GM23248 (cell line): ENCODE measurements at regions not wholly inside any gene's neighbourhood (a gene's known extent, or its start where the extent isn't known, plus 50 kb on each side); places are given as distances from the start of the nearest gene placed in this dataset.

ENCODE experiments used
- DNase-seq: peaks from one replicate; pipeline ENCODE4 v3.0.0-alpha.2; 2015
- H2AFZ ChIP-seq: fragments of 200-600 bp; sonication (generic); 2 replicates; pipeline ENCODE4 v1.6.1; 2016; ENCODE audit warnings: antibody characterized with exemption
- H3F3A ChIP-seq: fragments of 200-600 bp; sonication (generic); 2 replicates; pipeline ENCODE4 v1.6.1; 2016; ENCODE audit warnings: mild to moderate bottlenecking, antibody characterized with exemption, mixed run types; ENCODE audit not compliant: insufficient read depth
- H3K27ac ChIP-seq: fragments of 200-600 bp; sonication (generic); 2 replicates; pipeline ENCODE4 v1.5.1; 2016; ENCODE audit warnings: mild to moderate bottlenecking
- H3K27me3 ChIP-seq: fragments of 200-600 bp; sonication (generic); replicated peaks from 2 replicates; pipeline ENCODE4 v1.6.1; 2016; ENCODE audit warnings: mild to moderate bottlenecking; ENCODE audit not compliant: insufficient read depth
- H3K36me3 ChIP-seq: fragments of 200-600 bp; sonication (generic); 2 replicates; pipeline ENCODE4 v1.6.1; 2016; ENCODE audit warnings: low read depth, mild to moderate bottlenecking
- H3K4me1 ChIP-seq: fragments of 200-600 bp; sonication (generic); 2 replicates; pipeline ENCODE4 v1.6.1; 2016; ENCODE audit warnings: mild to moderate bottlenecking; ENCODE audit not compliant: insufficient read depth
- H3K4me2 ChIP-seq: fragments of 200-600 bp; sonication (generic); one replicate; pipeline ENCODE4 v1.6.1; 2016; ENCODE audit warnings: mild to moderate bottlenecking; ENCODE audit not compliant: unreplicated experiment
- H3K4me3 ChIP-seq: fragments of 200-600 bp; sonication (generic); 2 replicates; pipeline ENCODE4 v1.5.1; 2016; ENCODE audit warnings: mild to moderate bottlenecking
- H3K79me2 ChIP-seq: fragments of 200-600 bp; sonication (generic); 2 replicates; pipeline ENCODE4 v1.6.1; 2016; ENCODE audit warnings: mild to moderate bottlenecking; ENCODE audit not compliant: insufficient read depth
- H3K9ac ChIP-seq: fragments of 200-600 bp; sonication (generic); 2 replicates; pipeline ENCODE4 v1.6.1; 2016; ENCODE audit warnings: mild to moderate bottlenecking
- H3K9me2 ChIP-seq: fragments of 200-600 bp; sonication (generic); 2 replicates; pipeline ENCODE4 v1.6.1; 2016; ENCODE audit warnings: mixed run types, mild to moderate bottlenecking, moderate library complexity; ENCODE audit not compliant: insufficient read depth
- H3K9me3 ChIP-seq: fragments of 200-600 bp; sonication (generic); one replicate; pipeline ENCODE4 v1.6.1; 2017; ENCODE audit warnings: low read depth
- H4K20me1 ChIP-seq: fragments of 200-600 bp; sonication (generic); 2 replicates; pipeline ENCODE4 v1.6.0; 2016; ENCODE audit not compliant: insufficient read depth
- EZH2 ChIP-seq: fragments of 200-600 bp; sonication (generic); IDR thresholded peaks from 2 replicates; pipeline ENCODE4 v1.6.1; 2018; ENCODE audit warnings: antibody characterized with exemption, mild to moderate bottlenecking; ENCODE audit not compliant: insufficient read depth, poor library complexity, severe bottlenecking
- EZH2phosphoT487 ChIP-seq: fragments of 200-600 bp; sonication (generic); IDR thresholded peaks from 2 replicates; pipeline ENCODE4 v1.6.1; 2018; ENCODE audit warnings: antibody characterized with exemption, moderate library complexity, mild to moderate bottlenecking, low read depth; ENCODE audit not compliant: insufficient read depth
- WGBS, 2 experiments: methylation state at CpG; one replicate each; pipeline ENCODE4 v1.1.6; 2015 to 2017; ENCODE audit warnings: low lambda C conversion rate in 2 of 2, low coverage in 1 of 2; ENCODE audit errors: missing lambda C conversion rate in 2 of 2; 5-methylcytosine and 5-hydroxymethylcytosine counted together
- in situ Hi-C: fragments of 300-500 bp; cut with MboI; formaldehyde crosslinking; loops from 2 replicates; pipeline ENCODE4 v1.15.0; 2020

DNA sequence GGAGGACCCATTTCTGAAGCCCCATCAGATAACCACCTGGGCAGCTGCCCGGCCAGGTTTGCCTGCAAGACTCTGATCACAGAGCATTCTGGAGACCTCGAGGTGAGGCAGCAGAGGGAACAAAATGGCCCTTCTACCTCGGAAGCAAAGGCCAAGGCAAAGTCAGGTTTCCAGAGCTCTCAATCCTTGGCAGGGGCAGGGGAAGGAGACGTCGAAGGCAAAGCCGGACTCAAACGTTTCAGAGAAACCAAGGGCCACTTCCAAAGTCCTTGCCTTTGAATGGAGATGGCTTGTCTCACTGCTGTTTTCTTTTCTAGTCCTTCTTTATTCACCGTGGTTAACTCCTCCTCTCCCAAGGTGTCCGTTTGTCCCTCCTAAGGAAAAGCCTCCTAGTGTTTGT, 355.3 kb downstream of the SOX9 start:
- Histone ChIP-seq H3K36me3 (no peaks in the 10 kb centered on the region), H3K9me2 (no peaks in the 10 kb centered on the region), H4K20me1 (no peaks in the 10 kb centered on the region), H3K27me3 (no peaks in the 10 kb centered on the region), H3K4me1 (no peaks in the 10 kb centered on the region), H2AFZ (no peak overlapping the region), H3K79me2 (peaks cover 27% of the 10 kb centered on the region), H3K9me3 (no peaks in the 10 kb centered on the region), H3F3A (no peaks in the 10 kb centered on the region), H3K27ac (no peak overlapping the region), H3K4me3 (no peak overlapping the region), H3K9ac (no peak overlapping the region), H3K4me2 (no peak overlapping the region)
- in situ Hi-C loops: no loop called here
- TF ChIP-seq EZH2 (no peak), EZH2phosphoT487 (no peak)
- 59 to 60% methylated on average over 9 of the region's 9 CpGs for WGBS, 2 experiments
- DNase-seq: no peak

- no peak overlapping the region for H3K4me3 ChIP-seq
- in situ Hi-C loops: no loop called here
- WGBS, 2 experiments: 75 to 78% methylated on average over 11 to 12 of the region's 12 CpGs
- DNase-seq: no peak
- no peaks in the 10 kb centered on the region for H3K9me3 ChIP-seq
- no peaks in the 10 kb centered on the region for H3F3A ChIP-seq
- H3K4me2 ChIP-seq: no peak overlapping the region
- H2AFZ ChIP-seq: no peak overlapping the region
- H3K9ac ChIP-seq: no peak overlapping the region
- H3K27me3 ChIP-seq: no peaks in the 10 kb centered on the region
- no peaks in the 10 kb centered on the region for H3K36me3 ChIP-seq
- H3K4me1 ChIP-seq: no peaks in the 10 kb centered on the region
- no peaks in the 10 kb centered on the region for H4K20me1 ChIP-seq
- TF ChIP-seq EZH2 (no peak), EZH2phosphoT487 (no peak)
- H3K9me2 ChIP-seq: no peaks in the 10 kb centered on the region
- H3K79me2 ChIP-seq: peaks cover 27% of the 10 kb centered on the region
- H3K27ac ChIP-seq: no peak overlapping the region
These were observed 355.8 kb downstream of the SOX9 start for GRCh38 chr17:72476575-72476986.

DNA sequence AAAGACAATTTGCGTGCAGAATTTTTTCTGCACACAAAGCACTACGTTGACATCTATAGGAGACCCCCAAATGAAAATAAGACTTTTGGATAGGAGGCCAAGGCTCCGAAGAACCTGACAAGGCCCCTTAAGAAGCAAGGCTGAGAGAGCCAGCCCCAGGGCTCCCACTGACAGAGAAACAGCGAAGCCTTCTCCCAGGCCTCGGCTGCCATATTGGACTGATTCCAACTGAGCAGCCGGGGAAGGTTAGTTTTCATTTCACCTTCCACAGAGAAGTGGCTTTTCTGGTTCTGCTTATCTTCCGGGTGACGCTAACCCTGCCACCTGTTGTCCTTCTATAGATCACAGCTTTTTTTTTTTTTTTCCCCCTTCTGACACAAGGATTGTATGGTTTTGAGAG, 356.7 kb downstream of the SOX9 start:
- Histone ChIP-seq H2AFZ (no peak overlapping the region), H4K20me1 (no peaks in the 10 kb centered on the region), H3K9me2 (no peaks in the 10 kb centered on the region), H3K79me2 (peaks cover 23% of the 10 kb centered on the region), H3K4me3 (no peak overlapping the region), H3K4me1 (no peaks in the 10 kb centered on the region), H3K9me3 (no peaks in the 10 kb centered on the region), H3K9ac (no peak overlapping the region), H3K4me2 (no peak overlapping the region), H3K27ac (no peak overlapping the region), H3K36me3 (no peaks in the 10 kb centered on the region), H3K27me3 (no peaks in the 10 kb centered on the region), H3F3A (no peaks in the 10 kb centered on the region)
- TF ChIP-seq EZH2phosphoT487: no peak
- no peak for TF ChIP-seq EZH2
- no peak for DNase-seq
- WGBS, 2 experiments: 84 to 88% methylated on average over 8 of the region's 8 CpGs
- in situ Hi-C loops: no loop called here

- Histone ChIP-seq H3K36me3 (no peaks in the 10 kb centered on the region), H3K27me3 (no peaks in the 10 kb centered on the region), H3K4me1 (no peaks in the 10 kb centered on the region), H3F3A (no peaks in the 10 kb centered on the region), H3K27ac (no peak overlapping the region), H3K4me2 (no peak overlapping the region), H3K79me2 (peaks cover 26% of the 10 kb centered on the region), H4K20me1 (no peaks in the 10 kb centered on the region), H3K4me3 (no peak overlapping the region), H3K9ac (no peak overlapping the region), H2AFZ (no peak overlapping the region), H3K9me3 (no peaks in the 10 kb centered on the region), H3K9me2 (no peaks in the 10 kb centered on the region)
- WGBS, 2 experiments: 88 to 91% methylated on average over 4 of the region's 4 CpGs
- no peak for DNase-seq
- TF ChIP-seq EZH2phosphoT487 (no peak), EZH2 (no peak)
- in situ Hi-C loops: no loop called here
These were observed 358.3 kb downstream of the SOX9 start for GRCh38 chr17:72479113-72479512.

DNA sequence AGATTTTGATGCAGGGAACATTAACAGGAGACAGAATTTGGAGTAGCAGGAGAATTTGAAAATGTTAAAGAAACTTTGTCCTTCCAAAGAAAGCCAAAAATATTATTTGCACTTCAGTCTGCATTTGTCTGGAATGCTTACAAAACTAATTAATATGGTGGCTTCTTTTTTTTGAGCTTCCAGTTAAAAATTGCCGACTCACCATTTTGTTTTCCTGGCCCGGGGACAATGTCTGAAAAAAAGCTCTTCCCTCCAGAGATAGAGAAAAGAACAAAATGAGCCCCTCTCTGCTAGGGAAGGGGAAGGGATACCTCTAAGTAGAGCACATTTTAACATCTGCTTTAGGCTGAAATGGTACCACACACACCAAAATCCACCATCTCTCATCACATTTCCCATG, 360.8 kb downstream of the SOX9 start:
- no peak overlapping the region for H2AFZ ChIP-seq
- H3K36me3 ChIP-seq: no peaks in the 10 kb centered on the region
- no peak overlapping the region for H3K4me3 ChIP-seq
- H3K79me2 ChIP-seq: peaks cover 19% of the 10 kb centered on the region
- no peak for TF ChIP-seq EZH2phosphoT487
- TF ChIP-seq EZH2: no peak
- no peak overlapping the region for H3K4me2 ChIP-seq
- H3K9me2 ChIP-seq: no peaks in the 10 kb centered on the region
- no peaks in the 10 kb centered on the region for H3F3A ChIP-seq
- no peak overlapping the region for H3K27ac ChIP-seq
- no peaks in the 10 kb centered on the region for H3K4me1 ChIP-seq
- 51 to 68% methylated on average over 2 of the region's 2 CpGs for WGBS, 2 experiments
- H4K20me1 ChIP-seq: no peaks in the 10 kb centered on the region
- in situ Hi-C loops: no loop called here
- H3K27me3 ChIP-seq: no peaks in the 10 kb centered on the region
- no peak for DNase-seq
- H3K9me3 ChIP-seq: no peaks in the 10 kb centered on the region
- no peak overlapping the region for H3K9ac ChIP-seq
